Stimulated activated naive CD8-positive, alpha-beta T cell treated with anti-CD3 and anti-CD28 coated beads, Interleukin-15, Interleukin-2, amounts not matched to agents 100 U/mL and 50 U/mL, for 24 hours (primary cell): ENCODE measurements at regions not wholly inside any gene's neighbourhood (a gene's known extent, or its start where the extent isn't known, plus 50 kb on each side); places are given as distances from the start of the nearest gene placed in this dataset.
"Not testable (repeated sequence)": the region's sequence is repeated elsewhere in the genome, so short reads cannot be mapped to it uniquely, and the experiment has no call there.

Source experiments
- ATAC-seq: fragments of 150-1000 bp; cut with Tn5 transposase; one replicate; pipeline ENCODE4 v1.10.0; 2021
- DNase-seq: peaks from one replicate; pipeline ENCODE4 v3.0.0; 2021

GRCh38 chr13:65302691-65303090 is 1927.4 kb downstream of the PCDH9 start:
- ATAC-seq (no peak), DNase-seq (no peak)

DNA sequence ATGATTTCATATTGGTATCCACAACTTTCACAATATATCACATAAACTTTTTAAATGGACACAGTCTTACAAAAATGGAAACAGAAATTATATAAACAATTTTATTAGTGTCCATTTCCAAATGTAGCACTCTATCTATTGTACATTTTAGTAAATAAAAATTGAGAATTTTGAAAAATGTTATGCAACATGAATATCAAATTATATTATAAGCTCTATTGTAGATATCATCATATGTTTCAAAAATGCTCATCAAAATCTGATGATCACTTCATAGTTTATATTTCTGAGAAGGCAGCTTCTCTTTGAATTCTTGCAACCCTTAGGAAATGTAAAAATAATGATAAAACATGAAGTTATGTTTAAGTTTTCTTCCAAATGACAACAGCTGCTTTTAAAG is 1928.6 kb downstream of the PCDH9 start:
- no peak for ATAC-seq
- DNase-seq, result no peak

DNA sequence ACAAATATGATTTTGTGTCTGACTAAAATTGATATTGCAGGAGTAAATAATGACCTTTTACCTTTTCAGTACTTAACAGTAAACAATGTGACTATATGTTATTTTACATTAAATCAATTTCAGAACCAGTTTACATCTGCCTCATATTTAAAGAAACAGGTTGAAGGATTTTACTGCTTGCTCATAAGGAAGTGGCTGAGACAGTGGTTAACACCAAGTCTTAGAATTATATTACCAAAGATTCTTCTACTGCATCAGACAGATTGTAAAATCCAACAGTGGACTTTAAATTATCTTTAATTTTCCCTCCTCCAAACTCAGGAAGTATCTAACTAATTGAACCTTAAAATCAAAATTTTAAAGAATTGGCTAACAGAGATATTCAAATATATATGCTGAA is 1929.9 kb downstream of the PCDH9 start:
- DNase-seq, result no peak
- no peak for ATAC-seq

DNA sequence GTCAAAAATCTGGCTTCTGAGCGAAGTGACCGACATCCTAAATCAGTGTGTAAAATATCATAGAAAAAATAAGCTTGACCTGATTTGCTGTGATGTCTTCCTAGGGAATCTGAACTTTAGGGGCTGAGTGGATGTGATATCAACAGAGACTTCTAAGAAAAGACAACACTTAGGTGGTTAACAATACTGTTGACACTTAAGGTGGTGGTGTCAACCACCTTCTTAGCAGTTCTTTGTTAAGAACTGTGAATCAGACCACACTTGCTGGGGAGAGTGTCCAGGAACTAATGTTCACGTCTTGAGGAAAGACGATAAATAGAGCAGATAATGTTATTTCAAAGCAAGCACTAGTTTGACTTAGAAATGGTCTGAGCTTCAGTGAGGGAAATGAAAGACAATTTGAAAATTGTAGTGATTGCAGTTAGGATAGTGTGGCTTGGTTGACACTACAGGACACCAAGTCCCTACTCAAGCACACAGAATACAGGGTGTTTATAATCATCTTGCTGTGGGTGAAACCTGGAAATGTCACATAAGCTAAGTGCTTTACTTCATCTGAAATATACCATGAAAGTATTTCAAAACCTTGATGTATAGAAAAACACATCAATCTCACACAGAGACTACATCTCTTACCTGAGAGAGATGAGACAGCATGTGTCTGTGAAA is 1936.5 kb downstream of the PCDH9 start:
- ATAC-seq (no peak), DNase-seq (no peak)

DNA sequence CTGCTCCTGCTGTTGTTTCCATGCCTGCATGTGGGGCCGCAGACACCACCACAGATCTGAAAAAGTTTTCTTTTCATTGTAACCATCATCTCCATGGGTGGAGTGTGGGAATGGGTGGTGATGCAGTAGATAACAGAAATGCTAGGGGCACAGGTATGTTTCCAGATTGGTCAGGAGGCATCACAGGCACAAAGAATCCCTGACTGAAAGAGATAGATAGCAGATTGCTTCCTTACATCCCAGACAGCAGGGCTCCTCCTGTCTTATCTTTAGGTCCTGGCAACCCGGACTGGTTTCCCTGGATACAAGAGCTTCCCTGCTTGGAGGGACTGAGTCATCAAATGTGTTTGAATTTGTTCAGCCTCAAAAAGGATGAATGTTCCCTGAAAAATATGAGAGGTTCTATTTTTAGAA is 1937.6 kb downstream of the PCDH9 start:
- ATAC-seq (no peak), DNase-seq (no peak)

DNA sequence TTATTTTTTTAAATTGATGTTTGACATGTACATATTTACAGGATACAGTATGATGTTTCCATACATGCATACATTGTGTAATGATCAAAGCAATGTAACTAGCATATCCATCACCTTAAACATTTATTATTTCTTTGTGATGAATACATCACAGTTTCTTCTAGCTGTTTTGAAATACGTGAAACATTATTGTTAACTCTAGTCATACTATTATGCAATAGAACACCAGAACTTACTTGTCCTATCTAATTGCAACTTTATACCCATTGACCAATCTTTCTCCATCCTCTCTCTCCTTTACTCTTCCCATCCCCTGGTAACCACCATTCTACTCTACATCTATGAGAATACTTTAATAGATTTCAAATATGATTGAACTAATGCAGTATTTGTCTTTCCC is 1942.7 kb downstream of the PCDH9 start:
- no peak for ATAC-seq

DNA sequence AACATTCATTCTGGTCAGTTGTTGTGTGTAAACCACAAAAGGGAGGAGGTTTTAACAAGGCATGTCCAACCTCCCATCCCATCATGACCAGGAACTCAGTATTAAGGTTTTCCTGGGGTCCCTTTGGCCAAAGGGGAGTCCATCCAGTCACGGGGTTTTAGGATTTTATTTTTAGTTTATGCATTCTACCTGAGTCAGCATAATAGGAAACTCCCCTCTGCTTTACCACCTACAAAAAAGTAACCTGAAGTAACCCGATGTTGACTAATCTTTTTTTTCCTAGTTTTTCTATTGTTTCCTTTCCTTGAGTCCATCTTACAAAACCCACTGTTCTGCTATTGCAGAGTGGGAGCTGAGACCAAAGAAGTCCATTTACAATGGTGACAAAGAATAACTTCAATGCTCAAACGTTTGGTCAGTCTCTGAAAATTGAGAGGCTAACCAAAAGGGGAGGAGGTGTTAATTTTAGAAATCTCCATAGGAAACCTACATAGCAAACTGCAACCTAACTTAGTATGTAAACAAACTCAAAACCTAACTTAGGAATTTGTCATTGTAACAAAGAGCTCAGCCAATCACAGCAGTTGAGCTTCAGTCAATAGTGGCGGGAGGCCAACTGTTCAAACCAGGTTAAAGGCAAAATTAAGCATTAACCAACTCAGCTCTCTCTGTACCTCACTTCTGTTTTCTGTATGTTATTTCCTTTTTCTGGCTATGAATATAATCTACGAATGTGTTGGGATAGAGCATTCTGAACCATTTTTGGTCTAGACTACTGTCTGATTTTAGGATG is 1954.1 kb downstream of the PCDH9 start:
- DNase-seq (no peak), ATAC-seq (no peak)

More for the DNA sequence above, 1942.7 kb downstream of the PCDH9 start:
- DNase-seq, result no peak

DNA sequence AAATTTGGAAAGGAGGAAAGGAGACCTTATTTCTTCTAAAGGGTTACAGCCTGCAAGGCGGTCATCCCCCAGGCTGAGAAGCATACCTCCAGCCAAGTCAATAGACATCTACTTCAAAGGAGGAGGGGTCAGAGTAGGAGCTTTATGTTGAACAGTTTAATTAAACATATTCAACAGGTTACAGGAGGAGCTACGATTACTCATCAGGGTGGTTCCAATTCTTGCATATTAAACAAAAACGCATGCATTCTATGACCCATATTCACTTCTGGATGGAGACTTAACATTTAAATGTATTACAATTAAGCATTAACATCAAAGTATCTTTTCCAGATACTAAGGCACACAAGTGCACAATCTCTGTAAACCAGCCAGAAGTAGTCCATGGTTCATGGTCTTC is 1955.0 kb downstream of the PCDH9 start:
- DNase-seq (no peak), ATAC-seq (no peak)

GRCh38 chr13:65273811-65274420 is 1956.2 kb downstream of the PCDH9 start:
- ATAC-seq, result not testable (repeated sequence)

GRCh38 chr13:65268009-65268408 is 1962.1 kb downstream of the PCDH9 start:
- DNase-seq, result no peak
- no peak for ATAC-seq

More at GRCh38 chr13:65273811-65274420, 1956.2 kb downstream of the PCDH9 start:
- DNase-seq, result not testable (repeated sequence)

DNA sequence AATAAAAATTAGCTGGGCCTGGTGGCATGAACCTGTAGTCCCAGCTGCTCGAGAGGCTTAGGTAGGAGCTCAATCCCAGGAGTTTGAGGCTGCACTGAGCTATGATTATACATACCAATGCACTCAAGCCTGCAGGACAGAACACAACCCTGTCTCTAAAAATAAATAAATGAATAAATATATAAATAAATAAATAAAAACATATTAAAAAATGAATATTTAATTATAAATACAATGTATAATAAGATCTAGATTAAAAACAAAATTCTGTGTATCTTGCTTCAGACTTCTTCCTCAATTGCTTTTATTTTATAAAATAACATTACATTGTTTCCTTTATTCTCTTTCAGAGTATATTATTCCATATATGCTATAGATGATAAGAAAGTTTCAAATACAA is 1964.1 kb downstream of the PCDH9 start:
- no peak for ATAC-seq

GRCh38 chr13:65264066-65264465 is 1966.1 kb downstream of the PCDH9 start:
- ATAC-seq (no peak), DNase-seq (no peak)

More for the DNA sequence above, 1964.1 kb downstream of the PCDH9 start:
- DNase-seq, result no peak

GRCh38 chr13:65260946-65261891 is 1968.9 kb downstream of the PCDH9 start:
- no peak for ATAC-seq
- no peak for DNase-seq

- DNase-seq, result no peak
- no peak for ATAC-seq
Observed at GRCh38 chr13:65240773-65241172, 1989.4 kb downstream of the PCDH9 start.

GRCh38 chr13:65236841-65237418 is 1993.2 kb downstream of the PCDH9 start:
- ATAC-seq (no peak), DNase-seq (no peak)

DNA sequence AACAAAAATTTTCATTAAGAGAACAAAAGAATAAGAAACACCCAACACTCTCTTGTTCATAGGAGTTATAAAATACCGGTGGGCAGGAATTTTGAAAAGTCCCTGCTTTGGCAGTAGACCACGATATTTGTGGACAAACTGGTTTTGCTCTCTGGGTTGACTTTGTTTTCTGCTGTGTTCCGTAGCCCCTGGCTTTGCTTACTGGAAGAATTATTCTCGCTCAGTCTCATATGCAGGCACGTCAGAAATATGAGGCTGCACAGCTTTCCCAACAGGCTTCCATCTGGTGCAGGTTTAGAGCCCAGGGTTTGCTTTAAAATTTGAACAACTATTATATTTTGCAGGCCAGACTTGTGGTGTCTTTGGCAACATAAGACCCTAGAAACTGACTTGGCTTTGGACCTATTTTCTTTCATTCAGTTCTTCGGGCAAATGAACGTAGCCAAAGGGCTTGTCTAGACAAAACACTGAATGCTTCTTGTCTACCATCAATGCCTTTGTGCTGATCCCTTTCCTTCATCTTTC is 2012.6 kb downstream of the PCDH9 start:
- ATAC-seq (no peak), DNase-seq (no peak)

GRCh38 chr13:65202845-65203244 is 2027.3 kb downstream of the PCDH9 start:
- not testable (repeated sequence) for DNase-seq

DNA sequence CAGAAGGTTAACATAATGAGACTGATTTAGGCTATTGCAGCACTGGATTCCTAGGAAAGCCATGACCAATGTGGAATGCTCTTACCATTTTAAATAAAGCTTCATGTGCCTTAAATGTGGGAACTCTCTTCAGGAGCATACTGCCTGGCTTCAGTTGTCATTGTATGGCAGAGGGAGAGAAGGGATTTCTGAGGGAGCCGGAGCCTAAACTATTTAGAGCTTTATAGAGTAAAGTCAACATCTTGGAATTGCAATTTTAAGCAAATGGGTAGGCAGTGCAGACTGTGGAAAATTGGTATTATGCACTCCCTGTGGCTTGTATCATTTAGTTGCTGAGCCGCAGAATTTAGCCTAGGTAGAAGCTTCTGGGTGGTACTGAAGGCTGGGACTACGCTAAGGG is 2041.4 kb downstream of the PCDH9 start:
- DNase-seq (no peak), ATAC-seq (no peak)

More at GRCh38 chr13:65202845-65203244, 2027.3 kb downstream of the PCDH9 start:
- ATAC-seq, result not testable (repeated sequence)

GRCh38 chr13:65168026-65168425 is 2062.1 kb downstream of the PCDH9 start:
- DNase-seq (no peak), ATAC-seq (no peak)

GRCh38 chr13:65166675-65167074 is 2063.5 kb downstream of the PCDH9 start:
- DNase-seq, result no peak
- no peak for ATAC-seq

- no peak for ATAC-seq
Observed at GRCh38 chr13:65159803-65160202, 2070.3 kb downstream of the PCDH9 start.

More at GRCh38 chr13:65159803-65160202, 2070.3 kb downstream of the PCDH9 start:
- DNase-seq, result no peak
